ENCODE measurements at regions not wholly inside any gene's neighbourhood (a gene's known extent, or its start where the extent isn't known, plus 50 kb on each side); places are given as distances from the start of the nearest gene placed in this dataset.

DNA sequence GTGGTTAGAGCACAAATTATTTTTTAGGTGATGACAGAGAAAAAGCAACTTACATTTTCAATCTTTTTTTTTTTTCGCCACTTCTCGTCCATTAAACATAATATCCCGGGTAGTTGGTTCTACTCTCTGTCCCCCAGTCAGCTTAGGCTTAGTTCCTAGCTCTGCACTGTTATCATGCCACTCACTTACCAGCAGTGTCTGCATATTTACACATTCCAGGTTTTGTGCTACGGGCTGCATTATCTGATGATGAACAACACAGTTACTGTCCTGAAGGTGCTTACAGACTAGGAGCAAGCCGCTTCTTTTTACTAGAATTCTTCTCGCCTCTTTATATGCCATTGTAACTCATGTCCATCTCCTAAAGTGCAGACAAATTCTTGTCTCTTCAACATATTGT lies 121.8 kb upstream of the NPVF start:
- Histone ChIP-seq H3K9me3 (ENCODE audit: control insufficient read depth, insufficient read depth, low read depth, low read length) (no peaks in the 10 kb centered on the region), H3K9ac (ENCODE audit: insufficient read depth, low read length) (no peak overlapping the region), H3K4me2 (ENCODE audit: extremely low read depth, insufficient read depth, low read length) (no peak overlapping the region), H2AFZ (ENCODE audit: low read length) (no peak overlapping the region), H3K79me2 (ENCODE audit: control insufficient read depth, insufficient read depth, low read length) (no peaks in the 10 kb centered on the region), H3K36me3 (ENCODE audit: control insufficient read depth, insufficient read depth, low read length) (no peaks in the 10 kb centered on the region), H3K4me3 (replicated peaks in 1 of 4; ENCODE audit: control extremely low read depth in 1 of 4, insufficient read depth in 1 of 4, low read depth in 3 of 4, low read length in 4 of 4) (no peak overlapping the region), H3K27me3 (ENCODE audit: control insufficient read depth, insufficient read depth, low read length) (no peaks in the 10 kb centered on the region), H4K20me1 (ENCODE audit: control insufficient read depth, extremely low read depth, insufficient read depth, low read length) (no peaks in the 10 kb centered on the region), H3K27ac (ENCODE audit: insufficient read depth, low read length) (no peak overlapping the region), H3K4me1 (ENCODE audit: control insufficient read depth, extremely low read depth, insufficient read depth, low read length) (no peaks in the 10 kb centered on the region)
- DNase-seq (ENCODE audit: low read depth in 2 of 2) = no peak
- no peak for TF ChIP-seq EZH2 (IDR thresholded peaks at IDR 0.05; ENCODE audit: low read length, missing control alignments)
- TF ChIP-seq, protein P1, sequence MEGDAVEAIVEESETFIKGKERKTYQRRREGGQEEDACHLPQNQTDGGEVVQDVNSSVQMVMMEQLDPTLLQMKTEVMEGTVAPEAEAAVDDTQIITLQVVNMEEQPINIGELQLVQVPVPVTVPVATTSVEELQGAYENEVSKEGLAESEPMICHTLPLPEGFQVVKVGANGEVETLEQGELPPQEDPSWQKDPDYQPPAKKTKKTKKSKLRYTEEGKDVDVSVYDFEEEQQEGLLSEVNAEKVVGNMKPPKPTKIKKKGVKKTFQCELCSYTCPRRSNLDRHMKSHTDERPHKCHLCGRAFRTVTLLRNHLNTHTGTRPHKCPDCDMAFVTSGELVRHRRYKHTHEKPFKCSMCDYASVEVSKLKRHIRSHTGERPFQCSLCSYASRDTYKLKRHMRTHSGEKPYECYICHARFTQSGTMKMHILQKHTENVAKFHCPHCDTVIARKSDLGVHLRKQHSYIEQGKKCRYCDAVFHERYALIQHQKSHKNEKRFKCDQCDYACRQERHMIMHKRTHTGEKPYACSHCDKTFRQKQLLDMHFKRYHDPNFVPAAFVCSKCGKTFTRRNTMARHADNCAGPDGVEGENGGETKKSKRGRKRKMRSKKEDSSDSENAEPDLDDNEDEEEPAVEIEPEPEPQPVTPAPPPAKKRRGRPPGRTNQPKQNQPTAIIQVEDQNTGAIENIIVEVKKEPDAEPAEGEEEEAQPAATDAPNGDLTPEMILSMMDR (conservative IDR thresholded peaks at IDR 0.05 in 1 of 2, IDR thresholded peaks at IDR 0.05 in 1 of 2; ENCODE audit: low read depth in 1 of 2, low read length in 2 of 2) = no peak

DNA sequence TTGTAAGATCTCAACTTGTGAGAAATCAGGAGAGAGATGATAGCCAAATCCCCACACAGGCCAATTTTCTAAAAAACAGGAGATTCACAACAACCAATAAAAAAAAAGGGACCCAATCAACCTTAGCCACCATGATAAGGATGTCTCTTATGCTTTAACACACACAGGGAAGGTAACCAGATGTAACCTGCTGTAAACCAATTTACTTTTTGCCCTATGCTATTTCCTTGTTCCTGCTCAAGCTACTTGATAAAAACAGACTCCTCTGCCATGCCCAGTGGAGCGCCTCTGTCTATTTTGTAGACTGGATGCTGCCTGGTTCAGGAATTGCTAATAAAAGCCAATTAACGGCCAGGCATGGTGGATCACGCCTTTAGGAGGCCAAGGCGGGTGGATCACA lies 123.5 kb upstream of the NPVF start:
- no peak overlapping the region for H3K4me2 ChIP-seq (ENCODE audit: extremely low read depth, insufficient read depth, low read length)
- no peak overlapping the region for H3K4me3 ChIP-seq (replicated peaks in 1 of 4; ENCODE audit: control extremely low read depth in 1 of 4, insufficient read depth in 1 of 4, low read depth in 3 of 4, low read length in 4 of 4)
- no peak for TF ChIP-seq EZH2 (IDR thresholded peaks at IDR 0.05; ENCODE audit: low read length, missing control alignments)
- TF ChIP-seq, protein P1 (conservative IDR thresholded peaks at IDR 0.05 in 1 of 2, IDR thresholded peaks at IDR 0.05 in 1 of 2; ENCODE audit: low read depth in 1 of 2, low read length in 2 of 2) = no peak
- H4K20me1 ChIP-seq (ENCODE audit: control insufficient read depth, extremely low read depth, insufficient read depth, low read length) = no peaks in the 10 kb centered on the region
- no peak for DNase-seq (ENCODE audit: low read depth in 2 of 2)
- no peak overlapping the region for H2AFZ ChIP-seq (ENCODE audit: low read length)
- no peaks in the 10 kb centered on the region for H3K27me3 ChIP-seq (ENCODE audit: control insufficient read depth, insufficient read depth, low read length)
- H3K36me3 ChIP-seq (ENCODE audit: control insufficient read depth, insufficient read depth, low read length) = no peaks in the 10 kb centered on the region
- no peaks in the 10 kb centered on the region for H3K79me2 ChIP-seq (ENCODE audit: control insufficient read depth, insufficient read depth, low read length)
- no peaks in the 10 kb centered on the region for H3K9me3 ChIP-seq (ENCODE audit: control insufficient read depth, insufficient read depth, low read depth, low read length)
- no peak overlapping the region for H3K9ac ChIP-seq (ENCODE audit: insufficient read depth, low read length)
- H3K4me1 ChIP-seq (ENCODE audit: control insufficient read depth, extremely low read depth, insufficient read depth, low read length) = no peaks in the 10 kb centered on the region
- H3K27ac ChIP-seq (ENCODE audit: insufficient read depth, low read length) = no peak overlapping the region

DNA sequence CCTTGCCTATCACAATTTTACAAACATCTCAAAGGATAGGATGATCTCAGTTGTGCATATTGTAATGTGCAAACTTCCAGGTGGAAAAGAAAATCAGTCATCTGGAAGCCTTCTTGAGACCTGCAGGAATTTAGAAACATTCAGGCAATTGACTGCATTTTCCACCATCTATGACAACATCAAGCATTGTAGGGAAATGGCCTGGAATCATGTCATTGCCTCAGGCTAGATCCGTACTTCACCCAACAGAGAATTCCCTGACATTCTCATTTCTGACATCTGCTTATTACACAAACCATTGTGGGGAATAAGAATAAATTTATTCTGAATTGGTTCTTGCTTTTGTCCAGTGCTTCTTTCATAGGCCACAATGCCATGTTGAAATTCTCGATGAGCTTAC lies 124.9 kb upstream of the NPVF start:
- no peak overlapping the region for H3K27ac ChIP-seq (ENCODE audit: insufficient read depth, low read length)
- H4K20me1 ChIP-seq (ENCODE audit: control insufficient read depth, extremely low read depth, insufficient read depth, low read length) = no peaks in the 10 kb centered on the region
- H3K27me3 ChIP-seq (ENCODE audit: control insufficient read depth, insufficient read depth, low read length) = no peaks in the 10 kb centered on the region
- H2AFZ ChIP-seq (ENCODE audit: low read length) = no peak overlapping the region
- no peak for DNase-seq (ENCODE audit: low read depth in 2 of 2)
- no peaks in the 10 kb centered on the region for H3K9me3 ChIP-seq (ENCODE audit: control insufficient read depth, insufficient read depth, low read depth, low read length)
- H3K36me3 ChIP-seq (ENCODE audit: control insufficient read depth, insufficient read depth, low read length) = no peaks in the 10 kb centered on the region
- no peak overlapping the region for H3K4me3 ChIP-seq (replicated peaks in 1 of 4; ENCODE audit: control extremely low read depth in 1 of 4, insufficient read depth in 1 of 4, low read depth in 3 of 4, low read length in 4 of 4)
- H3K9ac ChIP-seq (ENCODE audit: insufficient read depth, low read length) = no peak overlapping the region
- H3K4me1 ChIP-seq (ENCODE audit: control insufficient read depth, extremely low read depth, insufficient read depth, low read length) = no peaks in the 10 kb centered on the region
- TF ChIP-seq, protein P1 (conservative IDR thresholded peaks at IDR 0.05 in 1 of 2, IDR thresholded peaks at IDR 0.05 in 1 of 2; ENCODE audit: low read depth in 1 of 2, low read length in 2 of 2) = no peak
- TF ChIP-seq EZH2 (IDR thresholded peaks at IDR 0.05; ENCODE audit: low read length, missing control alignments) = no peak
- H3K4me2 ChIP-seq (ENCODE audit: extremely low read depth, insufficient read depth, low read length) = no peak overlapping the region
- H3K79me2 ChIP-seq (ENCODE audit: control insufficient read depth, insufficient read depth, low read length) = no peaks in the 10 kb centered on the region
